ENCODE measurements at regions not wholly inside any gene's neighbourhood (a gene's known extent, or its start where the extent isn't known, plus 50 kb on each side); places are given as distances from the start of the nearest gene placed in this dataset.
A peak's percentile ranks its signal among the peaks of the same experiment; 100 is the strongest.
"Not testable (repeated sequence)": the region's sequence is repeated elsewhere in the genome, so short reads cannot be mapped to it uniquely, and the experiment has no call there.

GRCh38 chr9:38342532-38342931 lies 50.0 kb upstream of the ALDH1B1 start:
- no peak for DNase-seq

- DNase-seq = no peak
Observed at GRCh38 chr9:38342096-38342495, 50.4 kb upstream of the ALDH1B1 start.

GRCh38 chr9:38339496-38339895 lies 53.0 kb upstream of the ALDH1B1 start:
- DNase-seq = no peak

- DNase-seq = no peak
Observed at GRCh38 chr9:38339087-38339486, 53.4 kb upstream of the ALDH1B1 start.

- no peak for DNase-seq
Observed at GRCh38 chr9:38338342-38339018, 54.0 kb upstream of the ALDH1B1 start.

GRCh38 chr9:38337706-38338264 lies 54.7 kb upstream of the ALDH1B1 start:
- DNase-seq = no peak

GRCh38 chr9:38337181-38337580 lies 55.3 kb upstream of the ALDH1B1 start:
- no peak for DNase-seq

GRCh38 chr9:38336341-38336740 lies 56.2 kb upstream of the ALDH1B1 start:
- DNase-seq = no peak

GRCh38 chr9:38335686-38336085 lies 56.8 kb upstream of the ALDH1B1 start:
- no peak for DNase-seq

GRCh38 chr9:38334234-38334633 lies 58.3 kb upstream of the ALDH1B1 start:
- DNase-seq = no peak

- DNase-seq = no peak
Observed at GRCh38 chr9:38333047-38333446, 59.5 kb upstream of the ALDH1B1 start.

GRCh38 chr9:38332625-38333024 lies 59.9 kb upstream of the ALDH1B1 start:
- DNase-seq = no peak

- no peak for DNase-seq
Observed at GRCh38 chr9:38331141-38331540, 61.4 kb upstream of the ALDH1B1 start.

GRCh38 chr9:38329968-38330367 lies 62.5 kb upstream of the ALDH1B1 start:
- no peak for DNase-seq

GRCh38 chr9:38328765-38329164 lies 63.7 kb upstream of the ALDH1B1 start:
- DNase-seq = no peak

GRCh38 chr9:38326122-38326521 lies 66.4 kb upstream of the ALDH1B1 start:
- no peak for DNase-seq

GRCh38 chr9:38324213-38324612 lies 68.3 kb upstream of the ALDH1B1 start:
- DNase-seq = not testable (repeated sequence)

- no peak for DNase-seq
Observed at GRCh38 chr9:38322937-38323336, 69.6 kb upstream of the ALDH1B1 start.

- no peak for DNase-seq
Observed at GRCh38 chr9:38319496-38320173, 72.9 kb upstream of the ALDH1B1 start.

GRCh38 chr9:38318759-38319495 lies 73.6 kb upstream of the ALDH1B1 start:
- peak; percentile 35 for DNase-seq

GRCh38 chr9:38316166-38316780 lies 76.2 kb upstream of the ALDH1B1 start:
- no peak for DNase-seq

GRCh38 chr9:38315085-38315595 lies 77.4 kb upstream of the ALDH1B1 start:
- no peak for DNase-seq

GRCh38 chr9:38313421-38313820 lies 79.1 kb upstream of the ALDH1B1 start:
- no peak for DNase-seq

Measured in RPMI8226 (cell line).